ENCODE measurements at regions not wholly inside any gene's neighbourhood (a gene's known extent, or its start where the extent isn't known, plus 50 kb on each side); places are given as distances from the start of the nearest gene placed in this dataset.

- TF ChIP-seq, protein P1, sequence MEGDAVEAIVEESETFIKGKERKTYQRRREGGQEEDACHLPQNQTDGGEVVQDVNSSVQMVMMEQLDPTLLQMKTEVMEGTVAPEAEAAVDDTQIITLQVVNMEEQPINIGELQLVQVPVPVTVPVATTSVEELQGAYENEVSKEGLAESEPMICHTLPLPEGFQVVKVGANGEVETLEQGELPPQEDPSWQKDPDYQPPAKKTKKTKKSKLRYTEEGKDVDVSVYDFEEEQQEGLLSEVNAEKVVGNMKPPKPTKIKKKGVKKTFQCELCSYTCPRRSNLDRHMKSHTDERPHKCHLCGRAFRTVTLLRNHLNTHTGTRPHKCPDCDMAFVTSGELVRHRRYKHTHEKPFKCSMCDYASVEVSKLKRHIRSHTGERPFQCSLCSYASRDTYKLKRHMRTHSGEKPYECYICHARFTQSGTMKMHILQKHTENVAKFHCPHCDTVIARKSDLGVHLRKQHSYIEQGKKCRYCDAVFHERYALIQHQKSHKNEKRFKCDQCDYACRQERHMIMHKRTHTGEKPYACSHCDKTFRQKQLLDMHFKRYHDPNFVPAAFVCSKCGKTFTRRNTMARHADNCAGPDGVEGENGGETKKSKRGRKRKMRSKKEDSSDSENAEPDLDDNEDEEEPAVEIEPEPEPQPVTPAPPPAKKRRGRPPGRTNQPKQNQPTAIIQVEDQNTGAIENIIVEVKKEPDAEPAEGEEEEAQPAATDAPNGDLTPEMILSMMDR (IDR thresholded peaks at IDR 0.05 in 2 of 3, conservative IDR thresholded peaks at IDR 0.05 in 1 of 3; ENCODE audit: borderline replicate concordance in 1 of 3, insufficient read depth in 1 of 3, low read depth in 2 of 3, low read length in 2 of 3): no peak
Measured at GRCh38 chr2:120920454-120921148, 184.9 kb downstream of the GLI2 start (continued).

GRCh38 chr2:120921457-120921856 is 185.8 kb downstream of the GLI2 start:
- H2AFZ ChIP-seq (ENCODE audit: low read depth, low read length, poor library complexity, severe bottlenecking): no peak overlapping the region
- H3K27me3 ChIP-seq (ENCODE audit: insufficient read depth, low read length): no peaks in the 10 kb centered on the region
- H3K27ac ChIP-seq (ENCODE audit: low read depth, low read length): no peak overlapping the region
- no peak overlapping the region for H3K4me2 ChIP-seq (ENCODE audit: low read length)
- TF ChIP-seq YY1 (IDR thresholded peaks at IDR 0.05; ENCODE audit: extremely low read depth, insufficient replicate concordance, low read depth, low read length): no peak
- no peak for TF ChIP-seq CBX3 (IDR thresholded peaks at IDR 0.05; ENCODE audit: low read depth)
- no peak for TF ChIP-seq SIN3A (IDR thresholded peaks at IDR 0.05; ENCODE audit: low read depth)
- no peak for TF ChIP-seq RAD21 (IDR thresholded peaks at IDR 0.05; ENCODE audit: low read depth)
- TF ChIP-seq JUND (IDR thresholded peaks at IDR 0.05): no peak
- TF ChIP-seq, protein P1 (IDR thresholded peaks at IDR 0.05 in 2 of 3, conservative IDR thresholded peaks at IDR 0.05 in 1 of 3; ENCODE audit: borderline replicate concordance in 1 of 3, insufficient read depth in 1 of 3, low read depth in 2 of 3, low read length in 2 of 3): no peak
- no peak for TF ChIP-seq CEBPB (IDR thresholded peaks at IDR 0.05; ENCODE audit: low read depth)
- TF ChIP-seq SRF (IDR thresholded peaks at IDR 0.05; ENCODE audit: low read depth): no peak
- TF ChIP-seq POLR2A (IDR thresholded peaks at IDR 0.05; ENCODE audit: borderline replicate concordance, extremely low read depth, insufficient read depth, insufficient read length): no peak
- TF ChIP-seq ZFX (IDR thresholded peaks at IDR 0.05): no peak
- TF ChIP-seq POLR2AphosphoS5 (IDR thresholded peaks at IDR 0.05; ENCODE audit: low read depth, low read length): no peak
- TF ChIP-seq SP1 (IDR thresholded peaks at IDR 0.05; ENCODE audit: low read depth): no peak
- TF ChIP-seq EZH2 (IDR thresholded peaks at IDR 0.05): no peak
- TF ChIP-seq, protein P2, sequence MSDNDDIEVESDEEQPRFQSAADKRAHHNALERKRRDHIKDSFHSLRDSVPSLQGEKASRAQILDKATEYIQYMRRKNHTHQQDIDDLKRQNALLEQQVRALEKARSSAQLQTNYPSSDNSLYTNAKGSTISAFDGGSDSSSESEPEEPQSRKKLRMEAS (IDR thresholded peaks at IDR 0.05): no peak
- no peak for TF ChIP-seq FOSL1 (IDR thresholded peaks at IDR 0.05; ENCODE audit: low read depth)
- TF ChIP-seq TCF7L2 (IDR thresholded peaks at IDR 0.05; ENCODE audit: borderline replicate concordance, extremely low read depth, insufficient read depth, insufficient read length): no peak
- no peak for TF ChIP-seq ELF1 (IDR thresholded peaks at IDR 0.05; ENCODE audit: borderline replicate concordance, low read depth)
- TF ChIP-seq ZBTB33 (IDR thresholded peaks at IDR 0.05; ENCODE audit: extremely low read depth, insufficient replicate concordance, low read length): no peak
- TF ChIP-seq EGR1 (IDR thresholded peaks at IDR 0.05; ENCODE audit: low read depth): no peak
- no TSS peak for BruUV-seq (replicated peaks)
- DNase-seq (ENCODE audit: low read depth, low spot score): no peak
- no peaks in the 10 kb centered on the region for H3K9me3 ChIP-seq (ENCODE audit: control insufficient read depth in 1 of 2, insufficient read depth in 1 of 2, low read depth in 1 of 2, low read length in 2 of 2)
- no peaks in the 10 kb centered on the region for H3K79me2 ChIP-seq (ENCODE audit: insufficient read depth, low read length)
- RAD21 ChIA-PET (ENCODE audit: low non-redundant PET in 1 of 2, low total read pairs in 2 of 2, uncharacterized antibody in 2 of 2, unreplicated experiment in 2 of 2): no interaction called here
- no peak overlapping the region for H3K4me3 ChIP-seq (replicated peaks in 1 of 2; ENCODE audit: low read depth in 1 of 2, low read length in 2 of 2)
- H3K36me3 ChIP-seq (ENCODE audit: control insufficient read depth in 1 of 2, insufficient read depth in 2 of 2, low read length in 2 of 2): no peaks in the 10 kb centered on the region
- intact Hi-C loops (cut with micrococcal nuclease): no loop called here
- no peak overlapping the region for H3K9ac ChIP-seq (ENCODE audit: low read length)
- no peaks in the 10 kb centered on the region for H3K9me2 ChIP-seq (ENCODE audit: insufficient read depth)
- ATAC-seq: no peak
- CTCF ChIA-PET: no interaction called here
- H3K4me1 ChIP-seq (ENCODE audit: control insufficient read depth in 1 of 2, insufficient read depth in 2 of 2, low read length in 2 of 2): peaks cover 0 to under 1% of the 10 kb centered on the region in 2 experiments; a peak in 1 of 4 replicates
- POLR2A ChIA-PET: no interaction called here
- no peaks in the 10 kb centered on the region for H4K20me1 ChIP-seq (ENCODE audit: insufficient read depth)
